NCI-H82 (cell line): ENCODE measurements at regions not wholly inside any gene's neighbourhood (a gene's known extent, or its start where the extent isn't known, plus 50 kb on each side); places are given as distances from the start of the nearest gene placed in this dataset.
"Not testable (repeated sequence)": the region's sequence is repeated elsewhere in the genome, so short reads cannot be mapped to it uniquely, and the experiment has no call there.

Experiments
- DNase-seq: peaks from one replicate; lab custom pipeline; 2025; lab: John Stamatoyannopoulos, UW

DNA sequence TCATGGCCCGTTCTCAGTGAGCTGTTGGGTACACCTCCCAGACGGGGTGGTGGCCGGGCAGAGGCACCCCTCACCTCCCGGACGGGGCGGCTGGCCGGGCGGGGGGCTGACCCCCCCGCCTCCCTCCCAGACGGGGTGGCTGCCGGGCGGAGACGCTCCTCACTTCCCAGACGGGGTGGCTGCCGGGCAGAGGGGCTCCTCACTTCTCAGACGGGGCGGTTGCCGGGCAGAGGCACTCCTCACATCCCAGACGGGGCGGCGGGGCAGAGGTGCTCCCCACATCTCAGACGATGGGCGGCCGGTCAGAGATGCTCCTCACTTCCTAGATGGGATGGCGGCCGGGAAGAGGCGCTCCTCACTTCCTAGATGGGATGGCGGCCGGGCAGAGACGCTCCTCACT is 129.7 kb upstream of the DAAM1 start:
- DNase-seq, result not testable (repeated sequence)

DNA sequence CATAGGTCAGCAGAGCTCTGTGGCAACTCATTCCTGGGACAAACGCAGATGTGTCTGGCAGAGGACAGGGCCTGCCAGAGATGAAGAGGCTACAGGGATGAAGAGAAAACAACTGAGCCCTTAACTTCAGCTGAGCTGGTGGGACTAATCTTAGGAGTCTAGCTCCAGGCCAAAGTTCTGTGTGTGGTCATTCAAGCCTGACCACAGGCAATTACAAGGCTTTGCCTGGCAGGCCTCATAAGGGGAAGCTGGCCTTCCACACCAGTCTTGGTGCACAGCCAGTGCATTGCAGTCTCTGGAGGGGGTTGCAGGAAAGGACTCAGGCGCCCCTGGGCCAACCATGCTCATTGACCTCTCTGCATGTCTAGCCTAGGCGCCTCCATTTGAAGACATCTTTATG is 127.6 kb upstream of the DAAM1 start:
- no peak for DNase-seq

DNA sequence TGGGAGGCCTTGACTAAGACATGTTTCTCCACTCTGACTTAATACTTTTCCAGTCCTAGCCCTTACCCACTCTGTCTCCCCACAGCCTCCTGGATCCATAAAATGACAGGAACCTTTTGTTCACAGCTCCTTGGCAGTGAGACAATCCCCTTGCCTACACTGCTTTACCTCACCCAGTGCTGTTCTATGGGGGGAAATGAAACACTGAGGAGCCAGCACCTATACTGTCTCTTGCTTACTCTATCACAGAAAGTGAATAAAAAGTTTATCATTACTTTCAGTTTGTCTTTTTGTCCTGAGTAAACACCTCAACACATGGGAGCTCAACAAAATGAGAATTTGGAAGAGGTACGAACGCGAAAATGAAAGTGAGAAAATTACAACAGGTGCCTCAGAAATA is 127.2 kb upstream of the DAAM1 start:
- no peak for DNase-seq

DNA sequence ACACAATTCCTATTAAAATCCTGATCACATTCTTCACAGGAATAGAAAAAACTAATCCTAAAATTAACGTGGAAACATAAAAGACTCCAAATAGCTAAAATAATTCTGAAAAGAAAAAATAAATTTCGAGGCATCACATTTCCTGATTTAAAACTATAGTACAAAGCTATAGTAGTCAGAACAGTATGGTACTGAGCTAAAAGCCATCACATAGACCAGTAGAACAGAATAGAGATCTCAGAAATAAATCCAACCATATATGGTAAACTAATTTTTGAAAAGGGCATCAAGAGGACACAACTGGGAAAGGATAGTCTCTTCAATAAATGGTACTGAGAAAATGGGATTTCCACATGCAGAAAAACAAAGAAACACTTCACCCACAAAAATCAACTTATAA is 125.2 kb upstream of the DAAM1 start:
- DNase-seq, result no peak

DNA sequence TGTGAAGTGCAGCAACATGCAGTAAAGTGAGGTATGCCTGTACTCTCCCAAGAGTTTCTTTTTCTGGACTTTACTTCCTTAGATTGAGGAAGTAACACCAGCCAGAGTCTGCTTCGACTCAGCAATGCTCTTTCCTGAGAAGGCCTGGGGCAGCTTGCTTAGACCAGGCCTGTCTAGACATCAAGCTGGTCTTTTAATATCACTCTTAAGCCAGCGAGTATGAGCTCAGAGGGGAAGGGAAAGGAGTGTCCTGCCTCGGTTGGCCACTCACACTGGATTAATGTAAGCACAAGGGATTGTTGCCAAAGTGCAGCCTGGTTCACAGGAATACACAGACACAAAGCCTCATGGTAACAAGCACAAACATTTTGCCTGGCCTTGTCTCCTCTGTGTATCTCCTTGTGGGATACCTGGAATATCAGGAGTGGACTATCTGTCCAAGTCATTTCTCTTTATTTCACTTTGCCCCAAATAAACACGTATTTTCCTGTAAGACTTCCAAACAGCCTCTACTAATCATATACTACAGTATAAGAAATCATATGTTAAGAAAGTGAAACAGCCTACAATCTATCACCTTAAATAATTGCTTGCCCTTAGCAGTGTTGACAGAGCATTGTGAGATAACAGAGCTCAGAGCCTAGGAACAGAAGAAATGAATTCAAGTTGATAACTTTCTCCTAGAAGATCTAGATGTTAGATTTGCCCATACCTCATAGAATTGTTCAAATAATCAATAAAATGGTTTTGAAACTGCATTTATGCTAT is 121.2 kb upstream of the DAAM1 start:
- no peak for DNase-seq

DNA sequence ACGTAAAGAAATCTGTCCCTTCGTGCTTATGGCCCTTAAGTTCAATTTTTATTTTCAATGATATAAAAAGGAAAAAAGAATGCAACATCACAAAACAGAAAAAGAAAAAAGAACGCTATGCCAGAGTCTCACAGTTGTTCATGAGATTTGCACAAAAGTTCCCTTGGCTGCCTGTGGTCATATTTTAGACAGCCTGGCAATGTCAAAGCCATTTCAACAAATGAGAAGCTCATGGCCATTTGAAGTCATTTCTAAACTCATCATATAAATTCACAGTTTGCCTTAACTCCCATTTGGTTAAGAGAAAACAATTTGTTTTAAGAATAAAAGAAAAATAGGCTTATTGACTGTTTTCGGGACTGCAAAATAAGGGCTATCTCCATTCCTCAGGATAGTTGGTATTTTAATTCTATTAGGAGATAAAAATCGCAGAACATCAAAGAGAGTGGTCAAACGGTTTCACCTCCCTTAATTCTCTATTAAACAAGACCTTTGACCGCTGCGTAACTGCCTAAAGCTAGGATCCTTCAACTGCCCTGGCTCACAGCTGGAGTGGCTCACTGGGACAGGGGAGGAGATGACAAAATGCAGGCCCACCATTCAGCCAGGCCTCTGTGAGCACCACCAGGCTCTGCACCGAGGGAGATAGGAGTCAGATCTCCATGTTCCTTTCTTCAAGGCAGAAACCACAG is 119.2 kb upstream of the DAAM1 start:
- no peak for DNase-seq

DNA sequence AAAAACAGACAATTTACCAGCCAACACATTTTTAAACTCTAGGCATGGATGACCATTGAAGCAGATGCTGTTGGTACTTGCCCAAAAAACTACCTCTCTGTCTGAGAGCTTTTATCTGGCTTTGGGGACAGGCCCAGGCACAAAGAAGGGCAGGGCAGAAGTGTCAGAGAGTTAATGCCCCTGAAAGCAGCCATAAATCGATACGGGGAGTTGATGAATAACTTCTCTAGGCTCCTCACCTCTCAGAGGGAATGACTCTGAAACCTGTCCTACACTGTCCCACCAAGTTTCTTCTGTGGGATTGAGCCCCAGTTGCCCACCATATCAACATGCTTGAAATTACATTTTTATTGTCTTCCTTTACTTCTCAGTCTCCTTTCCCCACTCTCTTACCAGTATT is 113.0 kb upstream of the DAAM1 start:
- DNase-seq, result no peak

DNA sequence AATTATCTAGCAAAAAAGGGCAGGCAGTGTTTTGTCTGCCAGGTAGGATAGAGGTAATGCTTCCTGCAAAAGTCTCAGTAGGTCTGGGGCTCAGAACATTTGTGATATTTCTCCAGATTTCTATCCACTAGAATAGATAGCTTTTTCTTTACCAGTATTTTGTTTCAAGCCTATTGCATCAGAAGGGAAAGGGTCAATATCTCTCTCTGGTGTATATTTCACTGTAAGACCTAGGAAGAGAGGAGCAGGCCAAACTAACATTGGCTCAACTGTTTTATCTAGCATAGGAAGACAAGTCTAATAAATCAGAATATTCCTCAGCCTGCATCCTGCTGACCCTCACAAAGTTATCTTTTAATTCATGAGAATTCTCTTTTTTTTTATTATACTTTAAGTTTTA is 106.7 kb upstream of the DAAM1 start:
- no peak for DNase-seq

DNA sequence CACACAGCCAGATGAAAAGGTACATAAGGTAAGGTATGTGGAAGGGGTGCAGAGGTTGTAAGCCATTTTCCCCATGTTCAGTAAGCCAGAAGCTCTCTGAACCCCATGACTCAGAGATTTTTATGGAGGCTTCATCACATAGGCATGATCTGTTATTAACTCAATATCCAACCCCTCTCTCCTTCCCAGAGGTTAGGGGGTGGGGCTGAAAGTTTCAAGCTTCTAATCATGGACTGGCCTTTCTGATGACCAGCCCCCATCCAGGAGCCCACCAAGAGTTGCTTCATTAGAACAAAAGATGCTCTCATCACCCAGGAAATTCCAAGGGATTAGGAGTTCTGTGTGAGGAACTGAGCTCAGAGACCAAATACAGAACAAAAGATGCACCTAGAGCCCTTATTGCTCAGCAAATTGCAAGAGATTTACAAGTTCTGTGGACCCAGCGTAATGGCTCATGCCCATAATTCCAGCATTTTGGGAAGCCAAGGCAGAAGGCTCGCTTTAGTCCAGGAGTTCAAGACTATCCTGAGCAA is 103.2 kb upstream of the DAAM1 start:
- DNase-seq, result no peak

DNA sequence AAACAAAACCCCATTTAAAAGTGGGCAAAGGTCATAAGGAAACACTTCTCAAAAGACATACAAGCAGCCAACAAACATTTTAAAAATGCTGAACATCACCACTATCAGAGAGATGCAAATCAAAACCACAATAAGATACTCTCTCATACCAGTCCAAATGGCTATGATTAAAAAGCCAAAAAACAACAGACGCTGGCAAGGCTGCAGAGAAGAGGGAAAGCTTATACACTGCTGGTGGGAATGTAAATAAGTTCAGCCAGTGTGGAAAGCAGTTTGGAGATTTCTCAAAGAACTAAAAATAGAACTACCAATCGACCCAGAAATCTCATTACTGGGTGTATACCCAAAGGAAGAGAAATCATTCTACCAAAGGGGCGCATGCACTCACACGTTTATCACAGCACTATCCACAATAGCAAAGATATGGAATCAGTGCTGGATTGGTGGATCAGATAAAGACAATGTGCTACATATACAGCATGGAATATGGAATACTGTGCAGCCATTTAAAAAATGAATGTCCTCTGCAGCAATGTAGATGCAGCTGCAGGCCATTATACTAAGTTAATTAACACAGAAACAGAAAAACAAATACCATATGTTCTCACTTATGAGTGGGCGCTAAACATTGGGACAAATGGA is 102.1 kb upstream of the DAAM1 start:
- DNase-seq, result peak; percentile 69

DNA sequence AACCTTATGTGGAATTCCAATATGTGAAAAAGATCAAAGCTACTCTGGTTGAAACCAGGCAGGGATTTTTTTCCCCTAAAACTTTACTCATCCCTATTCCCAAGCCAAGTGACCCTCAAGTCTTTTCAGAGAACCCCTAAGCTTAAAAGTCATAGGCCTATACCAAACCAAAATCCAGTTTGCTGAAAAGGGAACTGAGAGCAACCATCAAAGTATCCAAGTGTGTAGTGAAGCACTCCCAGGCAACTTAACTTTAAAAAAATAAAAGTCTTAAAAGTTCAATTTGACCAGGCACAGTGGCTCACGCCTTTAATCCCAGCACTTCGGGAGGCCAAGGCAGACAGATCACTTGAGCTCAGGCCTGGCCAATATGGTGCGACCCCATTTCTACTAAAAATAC is 101.2 kb upstream of the DAAM1 start:
- DNase-seq, result no peak

DNA sequence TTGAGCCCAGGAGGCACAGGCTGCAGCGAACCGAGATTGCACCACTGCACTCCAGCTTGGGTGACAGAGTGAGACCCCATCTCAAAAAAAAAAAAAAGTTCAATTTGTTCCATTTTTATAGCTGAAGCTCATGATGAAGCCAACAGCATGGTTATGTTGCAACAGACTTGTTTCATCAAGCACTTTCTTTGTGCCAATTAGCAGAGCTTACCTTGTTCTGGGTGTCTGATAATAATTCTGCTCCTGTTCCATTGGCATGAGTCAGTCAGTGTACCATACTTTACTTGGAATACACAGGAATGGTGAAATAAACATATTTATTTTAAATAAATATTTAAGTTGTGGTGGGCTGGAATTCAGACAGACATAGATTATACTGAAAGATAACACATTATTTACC is 100.8 kb upstream of the DAAM1 start:
- DNase-seq, result no peak

DNA sequence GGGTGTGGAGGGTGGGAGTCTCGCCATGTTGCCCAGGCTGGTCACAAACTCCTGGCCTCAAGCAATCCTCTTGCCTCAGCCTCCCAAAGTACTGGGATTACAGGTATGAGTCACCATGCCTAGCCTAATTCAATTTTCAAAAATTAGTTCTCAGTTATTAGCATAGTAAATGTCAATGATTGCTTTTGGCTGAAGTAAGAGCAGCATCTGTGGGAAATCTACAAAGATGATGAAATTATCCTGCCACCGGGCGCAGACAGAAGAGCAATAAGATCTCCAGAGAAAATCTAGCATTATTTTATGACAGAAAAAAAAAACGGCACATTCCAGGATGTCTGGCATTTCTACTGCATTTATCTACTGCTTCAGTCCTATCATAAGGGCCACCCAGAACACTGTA is 97.9 kb upstream of the DAAM1 start:
- DNase-seq, result no peak

DNA sequence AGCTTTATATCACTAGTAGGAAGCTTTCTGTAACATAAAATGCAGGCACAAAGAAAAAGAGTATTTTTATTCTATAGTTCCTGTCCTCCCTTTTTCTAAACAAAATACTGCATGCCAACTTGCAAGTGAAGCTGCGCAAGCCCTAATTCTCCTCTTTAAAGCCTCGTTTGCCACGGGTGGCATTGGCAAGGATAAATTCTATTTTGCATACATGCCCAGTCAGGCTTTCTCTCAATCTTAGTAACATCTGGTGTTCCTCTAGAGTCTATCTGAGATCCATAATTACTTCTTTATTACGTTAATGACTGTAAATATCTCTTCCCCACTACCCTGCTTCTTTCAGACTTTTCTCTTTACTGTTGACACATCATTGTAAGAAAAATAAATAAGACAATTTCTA is 97.1 kb upstream of the DAAM1 start:
- no peak for DNase-seq

DNA sequence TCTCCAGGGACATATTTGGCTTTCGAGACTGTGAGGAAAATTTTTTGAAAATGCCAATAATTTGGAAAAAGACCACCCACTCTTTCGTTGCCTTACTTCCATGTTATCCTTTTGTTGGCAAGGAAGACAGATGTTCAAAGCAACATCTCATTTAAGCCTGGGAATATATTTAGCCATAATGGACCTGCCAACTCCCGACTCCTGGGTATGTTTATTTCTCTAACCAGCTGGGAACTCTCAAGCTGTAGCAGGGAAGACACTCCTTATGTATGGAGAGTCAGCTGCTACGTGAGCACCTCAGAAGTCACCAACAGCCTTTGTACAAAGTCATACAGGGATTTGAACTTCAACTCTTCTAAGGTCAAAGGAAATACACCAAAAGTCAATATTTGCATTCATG is 96.5 kb upstream of the DAAM1 start:
- DNase-seq, result no peak

DNA sequence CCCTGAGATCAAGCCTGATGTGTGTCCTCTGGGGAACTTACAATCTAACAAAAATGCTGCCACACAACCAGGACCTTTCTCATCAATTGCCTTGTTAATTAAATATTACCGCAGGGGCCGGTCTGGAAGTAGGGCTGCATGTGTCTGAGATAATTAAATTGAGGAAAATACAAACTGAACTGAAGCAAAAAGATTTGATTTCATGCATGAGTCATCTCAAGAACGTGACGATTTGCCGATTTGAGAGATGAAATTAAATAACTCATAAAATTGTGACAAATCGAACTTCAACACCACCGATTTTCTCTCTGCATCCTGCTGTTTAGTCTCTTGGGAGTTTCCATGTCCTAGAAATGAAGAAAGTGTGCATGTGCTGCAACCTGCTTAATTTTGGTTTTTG is 94.6 kb upstream of the DAAM1 start:
- no peak for DNase-seq

DNA sequence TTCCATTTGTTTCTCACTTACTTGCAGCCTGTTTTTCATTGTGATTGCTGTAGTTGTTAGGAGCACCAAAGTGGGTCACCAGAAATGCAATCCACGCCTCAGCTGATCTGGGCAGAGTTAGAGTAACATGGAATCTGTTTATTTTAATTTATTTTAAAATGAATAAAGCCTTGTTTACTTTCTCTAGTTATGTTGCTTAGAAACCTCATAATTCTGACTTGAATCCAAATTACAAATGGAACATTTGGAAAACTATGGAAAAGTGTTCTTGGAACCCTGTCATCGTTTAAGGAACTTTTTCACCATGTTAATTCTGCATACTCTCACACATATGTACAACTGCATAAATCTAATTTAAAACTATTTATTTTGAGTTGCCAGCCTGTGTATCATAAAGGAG is 92.2 kb upstream of the DAAM1 start:
- no peak for DNase-seq

DNA sequence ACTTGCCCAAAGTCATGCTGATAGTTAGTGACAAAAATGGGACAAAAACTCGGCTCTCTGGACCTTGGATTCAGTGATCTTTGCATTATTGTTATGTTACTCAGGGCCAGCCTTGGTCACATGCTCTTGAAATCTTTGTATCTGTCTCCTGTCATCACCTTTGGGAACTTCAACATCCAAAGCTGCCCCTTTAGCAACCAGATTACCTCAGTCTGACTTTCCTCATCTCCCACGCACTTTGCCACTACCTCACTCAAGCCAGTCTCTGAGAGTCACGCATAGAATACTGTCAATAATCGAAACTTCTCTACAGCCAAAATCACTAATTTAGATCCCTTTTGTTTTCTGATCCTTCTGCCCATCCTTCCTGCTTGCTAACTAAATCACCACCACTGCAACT is 90.8 kb upstream of the DAAM1 start:
- DNase-seq, result no peak

DNA sequence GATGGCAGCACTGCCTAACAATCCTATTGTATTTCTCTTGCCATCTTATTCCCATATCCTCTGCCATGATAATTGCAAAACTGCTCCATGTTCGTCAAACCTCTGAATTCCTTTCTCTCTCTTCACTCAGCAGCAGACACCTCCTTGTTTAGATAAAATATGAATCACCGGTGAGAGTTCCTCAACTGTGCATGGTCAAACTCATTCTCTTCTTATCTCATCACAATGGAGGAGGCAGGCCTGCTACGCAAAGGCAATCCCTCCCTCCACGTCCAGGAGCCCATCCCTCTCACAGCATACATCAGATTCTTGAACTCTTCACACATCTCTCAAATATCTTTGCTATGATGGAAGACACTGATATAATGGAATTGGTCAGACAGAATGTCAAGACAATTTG is 90.1 kb upstream of the DAAM1 start:
- DNase-seq, result no peak

DNA sequence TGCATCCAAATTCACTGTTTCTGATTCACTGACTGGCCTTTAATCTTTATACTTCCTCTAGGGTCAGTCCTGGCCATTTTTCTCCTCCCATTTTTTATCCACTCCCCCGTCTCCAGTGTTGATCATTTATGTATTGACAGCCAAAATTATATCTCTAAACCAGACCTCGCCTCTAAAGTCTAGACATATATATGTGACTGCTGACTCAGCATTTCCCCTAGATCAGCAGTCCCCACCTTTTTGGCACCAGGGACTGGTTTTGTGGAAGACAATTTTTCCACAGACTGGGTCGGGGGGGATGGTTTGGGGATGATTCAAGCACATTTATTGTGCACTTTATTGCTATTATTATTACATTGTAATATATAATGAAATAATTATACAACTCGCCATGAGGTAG is 88.3 kb upstream of the DAAM1 start:
- DNase-seq, result no peak

DNA sequence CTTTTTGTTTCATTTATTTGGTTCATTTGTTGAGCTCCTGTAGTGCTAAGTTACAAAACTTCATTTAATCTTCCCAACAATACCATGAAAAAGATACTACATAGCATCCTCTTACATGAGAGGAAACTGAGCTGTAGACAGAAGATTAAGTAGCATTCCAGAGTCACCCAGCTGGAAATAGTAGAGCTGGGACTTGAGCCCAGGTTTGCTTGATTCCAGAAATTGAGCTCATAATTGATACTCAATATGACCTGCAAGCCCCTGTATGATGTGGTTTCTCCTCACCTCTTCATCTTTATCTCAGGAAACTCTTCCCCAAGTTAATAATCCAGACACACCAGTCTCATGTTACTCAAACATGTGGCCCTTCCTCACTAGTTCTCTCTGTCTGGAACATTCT is 87.0 kb upstream of the DAAM1 start:
- DNase-seq, result no peak

DNA sequence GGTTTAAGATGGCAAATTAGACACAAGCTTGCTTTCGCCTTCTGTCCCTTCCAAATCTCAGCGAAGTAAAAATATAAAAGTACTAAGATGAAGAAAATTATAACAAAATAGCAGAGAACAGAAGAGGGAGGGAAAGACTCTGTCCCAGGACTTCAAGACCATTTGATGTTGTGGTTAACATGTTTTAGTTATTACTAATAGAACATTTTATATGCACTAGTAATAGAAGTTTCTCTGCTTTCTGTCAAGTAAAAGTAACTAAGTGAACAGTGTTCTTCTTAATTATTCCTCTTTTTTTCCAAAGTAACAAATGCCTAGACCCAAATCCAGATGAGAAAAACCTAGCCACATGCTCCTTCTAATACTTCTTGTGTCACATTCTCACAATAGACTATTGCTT is 85.1 kb upstream of the DAAM1 start:
- no peak for DNase-seq

DNA sequence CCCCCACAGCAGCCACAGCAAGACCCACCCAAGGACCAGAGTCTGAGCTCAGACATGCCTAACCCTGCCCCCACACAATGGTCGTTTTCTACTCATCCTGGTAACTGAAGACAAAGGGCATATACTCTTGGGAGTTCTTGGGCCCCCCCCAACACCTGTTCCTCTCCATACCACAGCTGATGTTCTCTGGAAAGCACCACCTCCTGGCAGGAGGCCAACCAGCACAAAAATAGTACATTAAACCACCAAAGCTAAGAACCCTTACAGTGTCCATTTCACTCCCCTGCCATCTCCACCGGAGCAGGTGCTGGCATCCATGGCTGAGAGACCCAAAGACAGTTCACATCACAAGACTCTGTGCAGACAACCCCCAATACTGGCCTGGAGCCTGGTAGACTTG is 80.6 kb upstream of the DAAM1 start:
- peak; percentile 76 for DNase-seq
